Ishikawa (cell line): ENCODE measurements at regions not wholly inside any gene's neighbourhood (a gene's known extent, or its start where the extent isn't known, plus 50 kb on each side); places are given as distances from the start of the nearest gene placed in this dataset.

Experiments used
- CEBPB ChIP-seq: IDR thresholded peaks from 2 replicates; pipeline ENCODE4 v1.6.1; 2012
- CREB1 ChIP-seq: IDR thresholded peaks from 2 replicates; pipeline ENCODE4 v1.6.1; 2012; ENCODE audit warnings: low read depth
- EP300 ChIP-seq: IDR thresholded peaks from 2 replicates; pipeline ENCODE4 v1.6.1; 2012; ENCODE audit warnings: borderline replicate concordance
- FOXM1 ChIP-seq: IDR thresholded peaks from 2 replicates; pipeline ENCODE4 v1.6.1; 2012; ENCODE audit warnings: low read depth, borderline replicate concordance
- MAX ChIP-seq: IDR thresholded peaks from 2 replicates; pipeline ENCODE4 v1.6.1; 2012
- NFIC ChIP-seq: IDR thresholded peaks from 2 replicates; pipeline ENCODE4 v1.6.1; 2012
- RAD21 ChIP-seq: IDR thresholded peaks from 2 replicates; pipeline ENCODE4 v1.6.1; 2012; ENCODE audit warnings: low read depth
- REST ChIP-seq: IDR thresholded peaks from 2 replicates; pipeline ENCODE4 v1.6.1; 2012; ENCODE audit warnings: low read depth, mild to moderate bottlenecking
- TAF1 ChIP-seq: IDR thresholded peaks from 2 replicates; pipeline ENCODE4 v1.6.1; 2012; ENCODE audit warnings: low read depth, mild to moderate bottlenecking
- TEAD4 ChIP-seq: IDR thresholded peaks from 2 replicates; pipeline ENCODE4 v1.6.1; 2012
- YY1 ChIP-seq: IDR thresholded peaks from 2 replicates; pipeline ENCODE4 v1.6.1; 2012; ENCODE audit warnings: low read depth

- TF ChIP-seq EP300 (no peak), TEAD4 (no peak), REST (no peak), RAD21 (no peak), CEBPB (no peak), FOXM1 (no peak), CREB1 (no peak), MAX (no peak), TAF1 (no peak), YY1 (no peak), NFIC (no peak)
These were observed 512.7 kb upstream of the CT83 start for GRCh38 chrX:116975517-116975916.
